H9 (cell line): ENCODE measurements at regions not wholly inside any gene's neighbourhood (a gene's known extent, or its start where the extent isn't known, plus 50 kb on each side); places are given as distances from the start of the nearest gene placed in this dataset.

ENCODE experiments used
- DNase-seq: peaks from one replicate; pipeline ENCODE4 v3.0.0-alpha.2; 2017
- H2AFZ ChIP-seq: one replicate; pipeline ENCODE4 v1.6.1; 2013; ENCODE audit warnings: mild to moderate bottlenecking, low read length, control low read depth, moderate library complexity
- H2AK5ac ChIP-seq: 2 replicates; pipeline ENCODE4 v1.6.1; 2013; ENCODE audit warnings: low read length, control low read depth, mixed read lengths; ENCODE audit not compliant: insufficient read length
- H2BK120ac ChIP-seq: one replicate; pipeline ENCODE4 v1.6.1; 2013; ENCODE audit warnings: low read depth, mild to moderate bottlenecking, low read length, control low read depth, inconsistent platforms; ENCODE audit not compliant: poor library complexity, severe bottlenecking
- H2BK12ac ChIP-seq: 2 replicates; pipeline ENCODE4 v1.6.1; 2013; ENCODE audit warnings: low read length, control low read depth, mixed read lengths, low read depth; ENCODE audit not compliant: insufficient read length
- H2BK15ac ChIP-seq: 2 replicates; pipeline ENCODE4 v1.6.1; 2013; ENCODE audit warnings: low read depth, low read length, control low read depth
- H2BK20ac ChIP-seq: one replicate; pipeline ENCODE4 v1.6.1; 2013; ENCODE audit warnings: low read depth, mild to moderate bottlenecking, low read length, control low read depth, inconsistent platforms; ENCODE audit not compliant: poor library complexity, severe bottlenecking
- H2BK5ac ChIP-seq: 2 replicates; pipeline ENCODE4 v1.6.1; 2013; ENCODE audit warnings: low read length, control low read depth, mixed read lengths; ENCODE audit not compliant: insufficient read length
- H3K14ac ChIP-seq: 2 replicates; pipeline ENCODE4 v1.6.1; 2013; ENCODE audit warnings: low read length, control low read depth; ENCODE audit not compliant: insufficient read depth
- H3K18ac ChIP-seq: 2 replicates; pipeline ENCODE4 v1.6.1; 2013; ENCODE audit warnings: low read depth, mild to moderate bottlenecking, mixed read lengths, low read length, control low read depth; ENCODE audit not compliant: insufficient read length
- H3K23ac ChIP-seq: 2 replicates; pipeline ENCODE4 v1.6.1; 2013; ENCODE audit warnings: low read length, control low read depth, mixed read lengths, low read depth; ENCODE audit not compliant: insufficient read length
- H3K23me2 ChIP-seq: 2 replicates; pipeline ENCODE4 v1.6.1; 2013; ENCODE audit warnings: low read depth, mild to moderate bottlenecking, mixed read lengths, low read length, control low read depth; ENCODE audit not compliant: insufficient read length, poor library complexity, severe bottlenecking
- H3K27ac ChIP-seq: 2 replicates; pipeline ENCODE4 v1.5.1; 2013; ENCODE audit warnings: low read length, control low read depth, mixed read lengths, low read depth; ENCODE audit not compliant: insufficient read length
- H3K27me3 ChIP-seq: 2 replicates; pipeline ENCODE4 v1.6.1; 2013; ENCODE audit warnings: low read length, control low read depth, inconsistent platforms; ENCODE audit not compliant: insufficient read depth
- H3K4ac ChIP-seq: 2 replicates; pipeline ENCODE4 v1.6.1; 2013; ENCODE audit warnings: low read depth, mild to moderate bottlenecking, control low read depth, inconsistent platforms, low read length, moderate library complexity
- H3K4me1 ChIP-seq: 2 replicates; pipeline ENCODE4 v1.6.1; 2013; ENCODE audit warnings: low read length, control low read depth, inconsistent platforms; ENCODE audit not compliant: insufficient read depth
- H3K4me2 ChIP-seq: 2 replicates; pipeline ENCODE4 v1.6.1; 2013; ENCODE audit warnings: low read length, control low read depth, mixed read lengths; ENCODE audit not compliant: insufficient read length, insufficient read depth
- H3K56ac ChIP-seq: 2 replicates; pipeline ENCODE4 v1.6.1; 2013; ENCODE audit warnings: low read depth, mild to moderate bottlenecking, mixed read lengths, low read length, control low read depth; ENCODE audit not compliant: insufficient read length
- H3K79me1 ChIP-seq: 2 replicates; pipeline ENCODE4 v1.6.1; 2013; ENCODE audit warnings: low read depth, mild to moderate bottlenecking, moderate library complexity, low read length, control low read depth, inconsistent platforms; ENCODE audit not compliant: insufficient read depth, poor library complexity, severe bottlenecking
- H3K79me2 ChIP-seq: 2 replicates; pipeline ENCODE4 v1.6.1; 2013; ENCODE audit warnings: low read length, control low read depth, inconsistent platforms; ENCODE audit not compliant: insufficient read depth
- H3K9ac ChIP-seq: 2 replicates; pipeline ENCODE4 v1.6.1; 2013; ENCODE audit warnings: low read length, control low read depth, mixed read lengths; ENCODE audit not compliant: insufficient read length; ENCODE audit errors: extremely low read depth
- H3K9me3 ChIP-seq: one replicate; pipeline ENCODE4 v1.6.1; 2013; ENCODE audit warnings: low read depth, low read length, inconsistent platforms; ENCODE audit not compliant: control insufficient read depth
- H3T11ph ChIP-seq: one replicate; pipeline ENCODE4 v1.6.1; 2013; ENCODE audit warnings: mild to moderate bottlenecking, low read length, control low read depth, inconsistent platforms
- H4K20me1 ChIP-seq: one replicate; pipeline ENCODE4 v1.6.1; 2013; ENCODE audit not compliant: control insufficient read depth, insufficient read length, insufficient read depth
- H4K5ac ChIP-seq: 2 replicates; pipeline ENCODE4 v1.6.1; 2013; ENCODE audit warnings: low read depth, mild to moderate bottlenecking, mixed read lengths, low read length, control low read depth; ENCODE audit not compliant: insufficient read length
- H4K8ac ChIP-seq: replicated peaks from 2 replicates; pipeline ENCODE4 v1.6.1; 2013; ENCODE audit warnings: low read length, control low read depth, mixed read lengths, low read depth; ENCODE audit not compliant: insufficient read length
- H4K91ac ChIP-seq: 2 replicates; pipeline ENCODE4 v1.6.1; 2013; ENCODE audit warnings: low read depth, mild to moderate bottlenecking, moderate library complexity, mixed read lengths, low read length, control low read depth; ENCODE audit not compliant: insufficient read length
- H3K27ac Mint-ChIP-seq, 3 experiments: 2 replicates in 2 of 3; 3 replicates in 1 of 3; pipeline ENCODE4 v1.8.0; 2020 to 2021; ENCODE audit warnings: mixed read lengths in 3 of 3, mild to moderate bottlenecking in 1 of 3, moderate library complexity in 1 of 3
- H3K27me3 Mint-ChIP-seq: 2 replicates; pipeline ENCODE4 v1.8.0; 2021; ENCODE audit warnings: low read depth, mild to moderate bottlenecking, moderate library complexity, mixed read lengths
- H3K36me3 Mint-ChIP-seq, 3 experiments: 2 replicates in 2 of 3; 3 replicates in 1 of 3; pipeline ENCODE4 v1.8.0; 2020 to 2021; ENCODE audit warnings: low read depth in 3 of 3, mixed read lengths in 3 of 3; ENCODE audit not compliant: insufficient read depth in 1 of 3
- H3K4me1 Mint-ChIP-seq, 2 experiments: 2 replicates each; pipeline ENCODE4 v1.8.0; 2020; ENCODE audit warnings: mixed read lengths in 2 of 2
- H3K4me3 Mint-ChIP-seq, 2 experiments: 2 replicates in 1 of 2; 3 replicates in 1 of 2; pipeline ENCODE4 v1.8.0; 2020 to 2021; ENCODE audit warnings: mild to moderate bottlenecking in 2 of 2, mixed read lengths in 2 of 2, moderate library complexity in 1 of 2
- H3K9me3 Mint-ChIP-seq, 2 experiments: 2 replicates in 1 of 2; 3 replicates in 1 of 2; pipeline ENCODE4 v1.8.0; 2020; ENCODE audit warnings: mild to moderate bottlenecking in 2 of 2, mixed read lengths in 2 of 2, moderate library complexity in 1 of 2
- WGBS: extraction: QIAGEN DNeasy Blood & Tissue Kit; methylation state at CpG from one replicate; pipeline ENCODE4 v1.1.7; 2013; ENCODE audit warnings: missing lambda C conversion rate, low lambda C conversion rate, mixed read lengths; ENCODE audit not compliant: insufficient read length; ENCODE audit errors: extremely low coverage; 5-methylcytosine and 5-hydroxymethylcytosine counted together
- TF ChIP-seq, protein P1 (sequence below): fragments of 200-600 bp; sonication (generic); conservative IDR thresholded peaks from 3 replicates; pipeline ENCODE4 v1.8.0; 2021; ENCODE audit warnings: antibody characterized with exemption, mild to moderate bottlenecking

DNA sequence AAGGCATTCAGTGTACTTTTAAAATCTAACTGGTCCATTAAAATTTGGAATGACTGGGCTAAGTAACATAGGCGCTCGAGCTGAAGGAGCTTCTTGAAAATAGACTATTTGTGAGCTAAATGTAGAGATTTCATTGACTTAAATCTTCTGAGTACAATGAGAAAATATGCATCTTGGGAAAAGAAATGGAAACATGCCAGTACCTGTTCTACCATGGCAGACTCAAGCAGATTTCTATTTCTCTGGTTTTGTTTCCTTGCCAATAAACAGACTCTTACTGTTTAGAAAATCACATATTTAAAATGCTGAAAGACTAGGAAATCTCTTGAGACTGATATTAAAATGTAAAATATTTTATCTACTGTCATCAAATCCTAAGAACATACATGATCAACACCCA lies 678.1 kb downstream of the FAT4 start:
- Histone ChIP-seq H3K9ac (no peak overlapping the region), H2BK120ac (no peak overlapping the region), H2BK5ac (no peak overlapping the region), H3K79me1 (no peaks in the 10 kb centered on the region), H2AK5ac (no peak overlapping the region), H4K5ac (no peak overlapping the region), H3K4me1 (no peaks in the 10 kb centered on the region), H3K18ac (no peak overlapping the region), H2AFZ (no peak overlapping the region), H2BK20ac (no peak overlapping the region), H3T11ph (no peak overlapping the region), H4K20me1 (no peaks in the 10 kb centered on the region), H3K56ac (no peak overlapping the region), H2BK15ac (no peak overlapping the region), H3K79me2 (no peaks in the 10 kb centered on the region), H3K23me2 (no peaks in the 10 kb centered on the region), H4K8ac (no peak overlapping the region), H3K4me2 (no peak overlapping the region), H4K91ac (no peak overlapping the region), H3K14ac (no peak overlapping the region), H2BK12ac (no peak overlapping the region), H3K4ac (no peak overlapping the region), H3K23ac (no peak overlapping the region), H3K9me3 (no peaks in the 10 kb centered on the region), H3K27ac (no peak overlapping the region), H3K27me3 (no peaks in the 10 kb centered on the region)
- TF ChIP-seq, protein P1, sequence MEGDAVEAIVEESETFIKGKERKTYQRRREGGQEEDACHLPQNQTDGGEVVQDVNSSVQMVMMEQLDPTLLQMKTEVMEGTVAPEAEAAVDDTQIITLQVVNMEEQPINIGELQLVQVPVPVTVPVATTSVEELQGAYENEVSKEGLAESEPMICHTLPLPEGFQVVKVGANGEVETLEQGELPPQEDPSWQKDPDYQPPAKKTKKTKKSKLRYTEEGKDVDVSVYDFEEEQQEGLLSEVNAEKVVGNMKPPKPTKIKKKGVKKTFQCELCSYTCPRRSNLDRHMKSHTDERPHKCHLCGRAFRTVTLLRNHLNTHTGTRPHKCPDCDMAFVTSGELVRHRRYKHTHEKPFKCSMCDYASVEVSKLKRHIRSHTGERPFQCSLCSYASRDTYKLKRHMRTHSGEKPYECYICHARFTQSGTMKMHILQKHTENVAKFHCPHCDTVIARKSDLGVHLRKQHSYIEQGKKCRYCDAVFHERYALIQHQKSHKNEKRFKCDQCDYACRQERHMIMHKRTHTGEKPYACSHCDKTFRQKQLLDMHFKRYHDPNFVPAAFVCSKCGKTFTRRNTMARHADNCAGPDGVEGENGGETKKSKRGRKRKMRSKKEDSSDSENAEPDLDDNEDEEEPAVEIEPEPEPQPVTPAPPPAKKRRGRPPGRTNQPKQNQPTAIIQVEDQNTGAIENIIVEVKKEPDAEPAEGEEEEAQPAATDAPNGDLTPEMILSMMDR: no peak
- no peak overlapping the region for H3K4me3 Mint-ChIP-seq
- H3K9me3 Mint-ChIP-seq: no peaks in the 10 kb centered on the region
- no peak overlapping the region for H3K27ac Mint-ChIP-seq
- no peaks in the 10 kb centered on the region for H3K27me3 Mint-ChIP-seq
- DNase-seq: no peak
- peaks cover 0 to 5% of the 10 kb centered on the region in 2 experiments; a peak in 2 of 4 replicates for H3K4me1 Mint-ChIP-seq
- WGBS: no CpG with 5 or more reads among the region's 2 CpGs
- H3K36me3 Mint-ChIP-seq: no peaks in the 10 kb centered on the region
